ENCODE measurements at regions not wholly inside any gene's neighbourhood (a gene's known extent, or its start where the extent isn't known, plus 50 kb on each side); places are given as distances from the start of the nearest gene placed in this dataset.

GRCh38 chr7:4444106-4444505 is 238.0 kb upstream of the FOXK1 start:
- H3K4me3 ChIP-seq (ENCODE audit: low read depth, low read length), result no peak overlapping the region
- peaks cover 9% of the 10 kb centered on the region for H3K9me3 ChIP-seq
- no peaks in the 10 kb centered on the region for H3K36me3 ChIP-seq (ENCODE audit: control insufficient read depth, insufficient read depth, low read length)
- CTCF ChIA-PET, result no interaction called here
- TF ChIP-seq CTCF (IDR thresholded peaks at IDR 0.05; ENCODE audit: insufficient read depth in 1 of 2, low read depth in 1 of 2, low read length in 1 of 2, severe bottlenecking in 1 of 2, unreplicated experiment in 1 of 2), result no peak
- no peaks in the 10 kb centered on the region for H3K27me3 ChIP-seq (replicated peaks; ENCODE audit: control insufficient read depth, insufficient read depth, low read length)
- Mint-ChIP-seq H3K4me3 (ENCODE audit: unreplicated experiment) (no peak overlapping the region), H3K36me3 (ENCODE audit: insufficient read depth, unreplicated experiment) (peaks cover 4% of the 10 kb centered on the region), H3K27ac (ENCODE audit: unreplicated experiment) (no peak overlapping the region), H3K9me3 (ENCODE audit: unreplicated experiment) (peaks cover 12% of the 10 kb centered on the region), H3K4me1 (ENCODE audit: low read depth, unreplicated experiment) (no peaks in the 10 kb centered on the region), H3K27me3 (ENCODE audit: insufficient read depth, unreplicated experiment) (no peaks in the 10 kb centered on the region)
- POLR2A ChIA-PET, result no interaction called here
- no TSS peak for BruUV-seq (replicated peaks)
- intact Hi-C loops (cut with micrococcal nuclease; ENCODE audit: unreplicated experiment), result no loop called here
- no peak for DNase-seq
- H3K4me1 ChIP-seq, result no peaks in the 10 kb centered on the region

GRCh38 chr7:4445777-4446176 is 236.3 kb upstream of the FOXK1 start:
- BruUV-seq (replicated peaks), result no TSS peak

GRCh38 chr7:4449263-4449662 is 232.8 kb upstream of the FOXK1 start:
- TF ChIP-seq CTCF (IDR thresholded peaks at IDR 0.05; ENCODE audit: insufficient read depth in 1 of 2, low read depth in 1 of 2, low read length in 1 of 2, severe bottlenecking in 1 of 2, unreplicated experiment in 1 of 2), result no peak
- Histone ChIP-seq H3K27me3 (replicated peaks; ENCODE audit: control insufficient read depth, insufficient read depth, low read length) (no peaks in the 10 kb centered on the region), H3K36me3 (ENCODE audit: control insufficient read depth, insufficient read depth, low read length) (no peaks in the 10 kb centered on the region), H3K4me1 (no peaks in the 10 kb centered on the region), H3K4me3 (ENCODE audit: low read depth, low read length) (no peak overlapping the region), H3K9me3 (no peaks in the 10 kb centered on the region)
- intact Hi-C loops (cut with micrococcal nuclease; ENCODE audit: unreplicated experiment), result no loop called here
- no TSS peak for BruUV-seq (replicated peaks)
- CTCF ChIA-PET, result interaction anchor here (0.5 kb wide), 1 partner anchor 234 kb away, joined by 4 read pairs; no protein-coding TSS in a partner anchor
- no peaks in the 10 kb centered on the region for H3K27me3 Mint-ChIP-seq (ENCODE audit: insufficient read depth, unreplicated experiment)
- H3K4me3 Mint-ChIP-seq (ENCODE audit: unreplicated experiment), result no peak overlapping the region
- H3K27ac Mint-ChIP-seq (ENCODE audit: unreplicated experiment), result no peak overlapping the region
- peaks cover 19% of the 10 kb centered on the region for H3K9me3 Mint-ChIP-seq (ENCODE audit: unreplicated experiment)
- no peak for DNase-seq
- POLR2A ChIA-PET, result no interaction called here
- no peaks in the 10 kb centered on the region for H3K4me1 Mint-ChIP-seq (ENCODE audit: low read depth, unreplicated experiment)
- peaks cover 4% of the 10 kb centered on the region for H3K36me3 Mint-ChIP-seq (ENCODE audit: insufficient read depth, unreplicated experiment)

More at GRCh38 chr7:4445777-4446176, 236.3 kb upstream of the FOXK1 start:
- H3K4me1 ChIP-seq, result no peaks in the 10 kb centered on the region
- Mint-ChIP-seq H3K27me3 (ENCODE audit: insufficient read depth, unreplicated experiment) (no peaks in the 10 kb centered on the region), H3K27ac (ENCODE audit: unreplicated experiment) (no peak overlapping the region), H3K9me3 (ENCODE audit: unreplicated experiment) (peaks cover 10% of the 10 kb centered on the region), H3K4me3 (ENCODE audit: unreplicated experiment) (no peak overlapping the region), H3K4me1 (ENCODE audit: low read depth, unreplicated experiment) (no peaks in the 10 kb centered on the region), H3K36me3 (ENCODE audit: insufficient read depth, unreplicated experiment) (peaks cover 4% of the 10 kb centered on the region)
- H3K4me3 ChIP-seq (ENCODE audit: low read depth, low read length), result no peak overlapping the region
- ChIA-PET CTCF (no interaction called here), POLR2A (no interaction called here)
- intact Hi-C loops (cut with micrococcal nuclease; ENCODE audit: unreplicated experiment), result no loop called here
- TF ChIP-seq CTCF (IDR thresholded peaks at IDR 0.05; ENCODE audit: insufficient read depth in 1 of 2, low read depth in 1 of 2, low read length in 1 of 2, severe bottlenecking in 1 of 2, unreplicated experiment in 1 of 2), result no peak
- H3K36me3 ChIP-seq (ENCODE audit: control insufficient read depth, insufficient read depth, low read length), result no peaks in the 10 kb centered on the region
- H3K9me3 ChIP-seq, result no peaks in the 10 kb centered on the region
- no peaks in the 10 kb centered on the region for H3K27me3 ChIP-seq (replicated peaks; ENCODE audit: control insufficient read depth, insufficient read depth, low read length)
- no peak for DNase-seq
